ENCODE measurements at regions not wholly inside any gene's neighbourhood (a gene's known extent, or its start where the extent isn't known, plus 50 kb on each side); places are given as distances from the start of the nearest gene placed in this dataset.

GRCh38 chr6:132081338-132081737 is 130.2 kb upstream of the CCN2 start:
- H3K4me3 ChIP-seq (ENCODE audit: low read depth, low read length) = no peak overlapping the region
- TF ChIP-seq CTCF (conservative IDR thresholded peaks at IDR 0.05; ENCODE audit: low read depth, low read length) = no peak
- DNase-seq (ENCODE audit: low read depth) = no peak

GRCh38 chr6:132079286-132079685 is 128.1 kb upstream of the CCN2 start:
- H3K4me3 ChIP-seq (ENCODE audit: low read depth, low read length) = no peak overlapping the region

GRCh38 chr6:132076452-132076851 is 125.3 kb upstream of the CCN2 start:
- DNase-seq (ENCODE audit: low read depth) = no peak
- TF ChIP-seq CTCF (conservative IDR thresholded peaks at IDR 0.05; ENCODE audit: low read depth, low read length) = no peak
- H3K4me3 ChIP-seq (ENCODE audit: low read depth, low read length) = no peak overlapping the region

More at GRCh38 chr6:132079286-132079685, 128.1 kb upstream of the CCN2 start:
- TF ChIP-seq CTCF (conservative IDR thresholded peaks at IDR 0.05; ENCODE audit: low read depth, low read length) = no peak
- DNase-seq (ENCODE audit: low read depth) = no peak

GRCh38 chr6:132072831-132073230 is 121.7 kb upstream of the CCN2 start:
- TF ChIP-seq CTCF (conservative IDR thresholded peaks at IDR 0.05; ENCODE audit: low read depth, low read length) = no peak
- no peak overlapping the region for H3K4me3 ChIP-seq (ENCODE audit: low read depth, low read length)
- DNase-seq (ENCODE audit: low read depth) = no peak

- no peak overlapping the region for H3K4me3 ChIP-seq (ENCODE audit: low read depth, low read length)
- no peak for TF ChIP-seq CTCF (conservative IDR thresholded peaks at IDR 0.05; ENCODE audit: low read depth, low read length)
- DNase-seq (ENCODE audit: low read depth) = no peak
These were observed 121.1 kb upstream of the CCN2 start for GRCh38 chr6:132072271-132072670.

GRCh38 chr6:132070356-132070755 is 119.2 kb upstream of the CCN2 start:
- no peak overlapping the region for H3K4me3 ChIP-seq (ENCODE audit: low read depth, low read length)
- no peak for DNase-seq (ENCODE audit: low read depth)
- no peak for TF ChIP-seq CTCF (conservative IDR thresholded peaks at IDR 0.05; ENCODE audit: low read depth, low read length)

- TF ChIP-seq CTCF (conservative IDR thresholded peaks at IDR 0.05; ENCODE audit: low read depth, low read length) = no peak
- DNase-seq (ENCODE audit: low read depth) = peak; percentile 42
- no peak overlapping the region for H3K4me3 ChIP-seq (ENCODE audit: low read depth, low read length)
These were observed 117.6 kb upstream of the CCN2 start for GRCh38 chr6:132068766-132069165.
